GM18517 (cell line): ENCODE measurements at regions not wholly inside any gene's neighbourhood (a gene's known extent, or its start where the extent isn't known, plus 50 kb on each side); places are given as distances from the start of the nearest gene placed in this dataset.

ENCODE experiments used
- ATAC-seq: cut with Tn5 transposase; IDR thresholded peaks from one replicate; pipeline ENCODE4 v1.9.1; 2021; ENCODE audit warnings: mild to moderate bottlenecking, moderate library complexity; ENCODE audit not compliant: unreplicated experiment

GRCh38 chr4:57504139-57504538 is 394.0 kb upstream of the IGFBP7 start:
- ATAC-seq, result no peak

GRCh38 chr4:57501720-57502119 is 391.5 kb upstream of the IGFBP7 start:
- no peak for ATAC-seq

GRCh38 chr4:57499786-57500185 is 389.6 kb upstream of the IGFBP7 start:
- no peak for ATAC-seq

GRCh38 chr4:57498251-57498650 is 388.1 kb upstream of the IGFBP7 start:
- no peak for ATAC-seq

GRCh38 chr4:57496697-57497471 is 386.7 kb upstream of the IGFBP7 start:
- no peak for ATAC-seq

- no peak for ATAC-seq
Measured at GRCh38 chr4:57494821-57495220, 384.6 kb upstream of the IGFBP7 start.

- ATAC-seq, result no peak
Measured at GRCh38 chr4:57492251-57492878, 382.2 kb upstream of the IGFBP7 start.

GRCh38 chr4:57491388-57491787 is 381.2 kb upstream of the IGFBP7 start:
- no peak for ATAC-seq

GRCh38 chr4:57490520-57491255 is 380.5 kb upstream of the IGFBP7 start:
- ATAC-seq, result no peak

GRCh38 chr4:57488366-57489162 is 378.4 kb upstream of the IGFBP7 start:
- ATAC-seq, result no peak

GRCh38 chr4:57475424-57475823 is 365.2 kb upstream of the IGFBP7 start:
- ATAC-seq, result no peak

- ATAC-seq, result no peak
Measured at GRCh38 chr4:57465321-57466056, 355.3 kb upstream of the IGFBP7 start.

- ATAC-seq, result no peak
Measured at GRCh38 chr4:57462843-57463242, 352.7 kb upstream of the IGFBP7 start.

GRCh38 chr4:57460967-57461366 is 350.8 kb upstream of the IGFBP7 start:
- ATAC-seq, result no peak

GRCh38 chr4:57448901-57449300 is 338.7 kb upstream of the IGFBP7 start:
- no peak for ATAC-seq

GRCh38 chr4:57448452-57448851 is 338.3 kb upstream of the IGFBP7 start:
- no peak for ATAC-seq

GRCh38 chr4:57446266-57446665 is 336.1 kb upstream of the IGFBP7 start:
- ATAC-seq, result no peak

- no peak for ATAC-seq
Measured at GRCh38 chr4:57445686-57446085, 335.5 kb upstream of the IGFBP7 start.

GRCh38 chr4:57444671-57445070 is 334.5 kb upstream of the IGFBP7 start:
- ATAC-seq, result no peak

- ATAC-seq, result no peak
Measured at GRCh38 chr4:57443787-57444186, 333.6 kb upstream of the IGFBP7 start.
